ENCODE measurements at regions not wholly inside any gene's neighbourhood (a gene's known extent, or its start where the extent isn't known, plus 50 kb on each side); places are given as distances from the start of the nearest gene placed in this dataset.

GRCh38 chr5:35362772-35363171, 132.5 kb upstream of the PRLR start:
- DNase-seq (ENCODE audit: low spot score): no peak

- DNase-seq (ENCODE audit: low spot score): no peak
Measured at GRCh38 chr5:35360671-35361070, 130.4 kb upstream of the PRLR start.

- no peak for DNase-seq (ENCODE audit: low spot score)
Measured at GRCh38 chr5:35359859-35360258, 129.6 kb upstream of the PRLR start.

- no peak for DNase-seq (ENCODE audit: low spot score)
Measured at GRCh38 chr5:35357973-35358372, 127.7 kb upstream of the PRLR start.

- DNase-seq (ENCODE audit: low spot score): no peak
Measured at GRCh38 chr5:35356725-35357124, 126.4 kb upstream of the PRLR start.

- DNase-seq (ENCODE audit: low spot score): no peak
Measured at GRCh38 chr5:35354751-35355150, 124.5 kb upstream of the PRLR start.

GRCh38 chr5:35345222-35345621, 114.9 kb upstream of the PRLR start:
- no peak for DNase-seq (ENCODE audit: low spot score)

GRCh38 chr5:35342664-35343063, 112.4 kb upstream of the PRLR start:
- DNase-seq (ENCODE audit: low spot score): no peak

GRCh38 chr5:35341189-35341588, 110.9 kb upstream of the PRLR start:
- no peak for DNase-seq (ENCODE audit: low spot score)

- DNase-seq (ENCODE audit: low spot score): no peak
Measured at GRCh38 chr5:35339616-35340100, 109.4 kb upstream of the PRLR start.

- no peak for DNase-seq (ENCODE audit: low spot score)
Measured at GRCh38 chr5:35339006-35339405, 108.7 kb upstream of the PRLR start.

GRCh38 chr5:35338157-35338453, 107.8 kb upstream of the PRLR start:
- no peak for DNase-seq (ENCODE audit: low spot score)

GRCh38 chr5:35337340-35338156, 107.3 kb upstream of the PRLR start:
- no peak for DNase-seq (ENCODE audit: low spot score)

GRCh38 chr5:35336230-35336629, 105.9 kb upstream of the PRLR start:
- DNase-seq (ENCODE audit: low spot score): no peak

GRCh38 chr5:35335752-35336151, 105.5 kb upstream of the PRLR start:
- DNase-seq (ENCODE audit: low spot score): no peak

- DNase-seq (ENCODE audit: low spot score): no peak
Measured at GRCh38 chr5:35333366-35333765, 103.1 kb upstream of the PRLR start.

- DNase-seq (ENCODE audit: low spot score): no peak
Measured at GRCh38 chr5:35331956-35332950, 102.0 kb upstream of the PRLR start.

GRCh38 chr5:35325836-35326235, 95.5 kb upstream of the PRLR start:
- DNase-seq (ENCODE audit: low spot score): no peak

GRCh38 chr5:35324679-35325078, 94.4 kb upstream of the PRLR start:
- DNase-seq (ENCODE audit: low spot score): no peak

GRCh38 chr5:35324201-35324600, 93.9 kb upstream of the PRLR start:
- DNase-seq (ENCODE audit: low spot score): no peak

GRCh38 chr5:35320029-35320428, 89.7 kb upstream of the PRLR start:
- DNase-seq (ENCODE audit: low spot score): no peak

- DNase-seq (ENCODE audit: low spot score): no peak
Measured at GRCh38 chr5:35319333-35320002, 89.2 kb upstream of the PRLR start.

Measured in CD4-positive, alpha-beta T cell treated with Interleukin-6 at 100 ng/mL for 8 hours (primary cell).